AG09309 (cell line): ENCODE measurements at regions not wholly inside any gene's neighbourhood (a gene's known extent, or its start where the extent isn't known, plus 50 kb on each side); places are given as distances from the start of the nearest gene placed in this dataset.

Source experiments
- DNase-seq: peaks from one replicate; pipeline ENCODE4 v3.0.0-alpha.2; 2010; ENCODE audit warnings: low read depth
- H3K4me3 ChIP-seq: 2 replicates; pipeline ENCODE4 v1.5.1; 2011; ENCODE audit warnings: mild to moderate bottlenecking, low read depth, low read length, moderate library complexity; ENCODE audit not compliant: control insufficient read depth
- TF ChIP-seq, protein P1 (sequence below): IDR thresholded peaks from 2 replicates; pipeline ENCODE4 v1.5.1; 2011; ENCODE audit warnings: mild to moderate bottlenecking, low read depth, low read length, inconsistent platforms; ENCODE audit not compliant: insufficient read depth, control insufficient read depth; ENCODE audit errors: missing control alignments

DNA sequence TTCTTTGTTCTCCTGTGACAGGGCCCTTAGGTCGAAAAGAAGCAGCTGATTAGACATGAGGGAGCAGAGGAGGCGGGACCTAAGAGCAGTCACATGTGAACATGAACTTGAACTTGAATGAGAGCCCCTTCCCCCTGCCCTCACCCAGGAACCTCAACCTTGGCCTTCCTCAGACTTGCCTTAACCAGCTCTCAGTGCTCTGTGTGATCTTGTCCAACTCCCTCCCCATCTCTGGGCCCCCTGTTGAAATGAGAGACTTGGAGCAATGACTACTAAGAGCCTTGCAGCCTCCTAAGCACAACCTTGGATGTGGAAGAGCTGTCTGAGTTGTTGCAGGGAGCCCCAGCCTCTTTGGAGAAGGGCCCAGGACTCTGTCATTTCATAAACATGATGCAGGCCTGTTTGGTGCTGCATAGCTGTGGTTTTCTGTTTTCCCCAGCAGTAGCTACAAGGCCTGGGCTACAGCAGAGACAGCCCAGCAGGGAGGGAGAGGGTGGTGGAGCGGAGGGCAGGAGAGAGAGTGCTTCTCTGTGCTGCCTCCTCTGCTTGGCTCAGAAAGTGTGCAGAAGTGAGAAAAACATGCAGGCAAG lies 123.9 kb upstream of the ZMIZ1 start:
- no peak overlapping the region for H3K4me3 ChIP-seq
- TF ChIP-seq, protein P1, sequence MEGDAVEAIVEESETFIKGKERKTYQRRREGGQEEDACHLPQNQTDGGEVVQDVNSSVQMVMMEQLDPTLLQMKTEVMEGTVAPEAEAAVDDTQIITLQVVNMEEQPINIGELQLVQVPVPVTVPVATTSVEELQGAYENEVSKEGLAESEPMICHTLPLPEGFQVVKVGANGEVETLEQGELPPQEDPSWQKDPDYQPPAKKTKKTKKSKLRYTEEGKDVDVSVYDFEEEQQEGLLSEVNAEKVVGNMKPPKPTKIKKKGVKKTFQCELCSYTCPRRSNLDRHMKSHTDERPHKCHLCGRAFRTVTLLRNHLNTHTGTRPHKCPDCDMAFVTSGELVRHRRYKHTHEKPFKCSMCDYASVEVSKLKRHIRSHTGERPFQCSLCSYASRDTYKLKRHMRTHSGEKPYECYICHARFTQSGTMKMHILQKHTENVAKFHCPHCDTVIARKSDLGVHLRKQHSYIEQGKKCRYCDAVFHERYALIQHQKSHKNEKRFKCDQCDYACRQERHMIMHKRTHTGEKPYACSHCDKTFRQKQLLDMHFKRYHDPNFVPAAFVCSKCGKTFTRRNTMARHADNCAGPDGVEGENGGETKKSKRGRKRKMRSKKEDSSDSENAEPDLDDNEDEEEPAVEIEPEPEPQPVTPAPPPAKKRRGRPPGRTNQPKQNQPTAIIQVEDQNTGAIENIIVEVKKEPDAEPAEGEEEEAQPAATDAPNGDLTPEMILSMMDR, result peak; percentile 31
- peak; percentile 91 for DNase-seq

DNA sequence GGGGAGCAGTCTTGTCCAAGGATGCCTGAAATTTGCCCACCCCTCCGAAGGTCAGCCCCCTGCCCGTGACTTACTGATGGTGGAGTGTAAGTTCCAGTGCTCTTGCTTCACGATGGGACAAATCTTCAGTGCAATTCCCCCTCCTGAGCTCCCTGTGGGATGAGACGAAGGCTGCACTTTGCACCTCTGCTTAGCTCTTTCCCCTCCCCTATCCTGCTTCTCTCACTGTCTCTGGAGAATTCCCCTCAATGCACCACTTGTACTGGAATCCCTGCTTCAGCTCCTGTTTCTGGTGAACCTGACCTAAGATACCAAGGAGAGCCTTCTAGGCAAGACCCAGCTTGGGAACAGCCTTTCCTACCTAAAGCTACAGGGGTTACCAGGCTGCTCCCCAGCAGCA lies 122.9 kb upstream of the ZMIZ1 start:
- H3K4me3 ChIP-seq, result no peak overlapping the region
- TF ChIP-seq, protein P1, result no peak
- no peak for DNase-seq

DNA sequence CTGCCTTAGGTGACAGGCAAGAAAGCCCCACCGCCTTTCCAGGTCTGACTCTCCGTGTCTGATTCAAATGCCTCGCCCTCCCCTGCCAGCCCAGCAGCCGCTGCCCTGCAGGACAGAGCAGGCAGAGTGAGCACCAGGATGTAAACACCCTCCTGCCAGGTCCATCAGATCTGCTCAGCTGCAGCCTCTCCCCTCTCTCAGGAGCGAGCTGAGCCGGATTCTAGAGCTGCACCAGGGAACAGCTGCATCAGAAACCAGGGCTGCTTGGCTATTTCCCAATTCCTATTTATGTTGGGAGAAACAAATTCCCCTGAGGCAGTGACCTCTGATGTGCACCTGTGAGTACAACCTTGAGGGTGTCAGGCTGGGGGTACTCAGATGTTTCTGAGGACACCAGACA lies 121.5 kb upstream of the ZMIZ1 start:
- TF ChIP-seq, protein P1, result no peak
- DNase-seq, result no peak
- H3K4me3 ChIP-seq, result no peak overlapping the region

DNA sequence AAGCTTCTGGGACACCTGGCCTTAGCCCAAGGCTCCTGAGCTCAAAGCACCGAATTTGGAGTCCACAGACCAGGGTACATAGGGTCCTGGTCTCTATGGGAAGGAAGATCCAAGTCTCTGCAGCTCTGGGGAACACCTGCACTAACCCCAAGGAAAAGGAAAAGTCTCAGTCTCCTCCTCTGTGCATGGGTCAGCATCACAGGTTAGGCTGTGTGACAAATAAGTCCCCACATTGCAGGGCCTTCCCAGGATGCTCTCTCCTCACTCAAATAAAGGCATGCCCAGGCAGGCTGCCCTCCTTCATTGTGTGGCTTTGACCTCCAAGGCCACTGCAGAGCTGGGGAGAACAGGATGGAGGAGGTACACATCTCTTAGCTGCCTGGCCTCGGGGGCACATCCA lies 121.0 kb upstream of the ZMIZ1 start:
- TF ChIP-seq, protein P1, result no peak
- no peak for DNase-seq
- no peak overlapping the region for H3K4me3 ChIP-seq

DNA sequence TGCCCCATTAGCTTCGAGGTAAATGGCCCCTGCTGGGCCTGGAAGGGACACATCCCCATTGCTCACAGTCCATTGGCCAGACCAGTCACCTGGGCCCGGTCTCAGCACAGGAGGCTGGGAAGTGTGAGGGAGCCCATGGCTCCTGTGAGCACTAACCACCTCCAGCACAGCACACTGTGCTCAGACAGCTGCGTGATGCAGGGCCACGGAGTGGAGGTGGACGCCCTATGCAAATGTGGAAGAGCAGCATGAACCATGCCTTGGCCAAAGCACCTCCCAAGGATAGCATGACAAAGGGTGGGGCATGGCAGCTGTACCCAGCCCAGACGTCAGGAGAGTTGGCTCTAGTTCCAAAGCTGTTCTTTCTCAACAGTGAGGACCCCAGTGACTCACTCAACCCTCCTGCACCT lies 120.1 kb upstream of the ZMIZ1 start:
- TF ChIP-seq, protein P1, result no peak
- H3K4me3 ChIP-seq, result no peak overlapping the region
- DNase-seq, result no peak

DNA sequence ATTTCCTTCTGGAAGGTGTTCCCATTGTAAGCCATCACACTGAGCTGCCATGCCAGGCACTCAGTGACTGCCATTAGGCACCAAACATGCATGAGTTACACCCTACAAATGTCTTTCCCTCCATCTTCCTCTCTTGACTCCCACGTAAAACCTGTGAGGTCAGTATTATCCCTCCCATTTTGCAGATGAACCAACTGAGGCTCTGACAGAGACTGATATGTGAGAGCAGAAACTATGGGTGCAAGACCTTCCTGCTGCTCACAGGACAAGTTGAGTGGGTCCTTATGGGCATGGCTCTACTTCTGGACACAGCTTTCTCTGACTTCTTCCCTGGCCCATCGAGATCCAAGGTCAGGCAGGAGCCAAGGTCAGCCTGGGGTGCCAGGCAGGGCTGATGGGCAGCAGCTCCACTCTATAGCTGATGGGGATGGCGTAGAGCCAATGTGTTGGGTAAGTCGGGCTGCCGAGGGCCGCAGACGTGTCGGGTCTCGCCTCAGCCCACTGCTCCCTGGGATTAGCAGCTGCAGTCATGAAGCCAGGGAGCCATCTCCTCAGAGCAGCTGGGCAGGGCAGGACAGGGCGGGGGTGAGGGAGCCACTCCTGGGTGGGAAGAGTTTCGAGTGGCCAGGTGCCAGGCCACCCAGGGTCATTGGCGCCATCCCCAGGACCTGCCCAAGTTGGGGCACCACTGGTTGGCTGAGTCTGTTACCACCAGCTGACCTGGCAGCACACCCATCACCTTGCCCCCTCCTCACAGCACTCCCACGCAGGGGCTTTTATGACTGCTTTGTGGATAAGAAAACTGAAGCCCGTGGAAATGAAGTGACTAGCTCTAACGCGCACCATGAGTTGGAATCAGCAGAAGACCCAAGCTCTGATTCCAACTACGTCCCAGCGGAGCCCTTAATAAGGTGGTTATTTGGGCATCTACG lies 117.8 kb upstream of the ZMIZ1 start:
- DNase-seq, result no peak
- H3K4me3 ChIP-seq, result no peak overlapping the region
- TF ChIP-seq, protein P1, result no peak
